ENCODE measurements at regions not wholly inside any gene's neighbourhood (a gene's known extent, or its start where the extent isn't known, plus 50 kb on each side); places are given as distances from the start of the nearest gene placed in this dataset.

GRCh38 chr6:6704103-6705060 lies 115.9 kb downstream of the LY86 start:
- no TSS peak for BruUV-seq (replicated peaks)
- CTCF ChIA-PET: interaction anchor here (1.2 kb wide), 1 partner anchor 8 kb away, joined by 4 read pairs; no protein-coding TSS in a partner anchor
- no peak overlapping the region for H3K4me3 ChIP-seq (ENCODE audit: low read depth, low read length, poor library complexity, severe bottlenecking)
- TF ChIP-seq CTCF (conservative IDR thresholded peaks at IDR 0.05; ENCODE audit: low read depth, low read length): no peak
- no peak for TF ChIP-seq EZH2 (IDR thresholded peaks at IDR 0.05; ENCODE audit: borderline replicate concordance, low read depth, low read length, poor library complexity, severe bottlenecking)
- DNase-seq (ENCODE audit: low spot score): no peak
- peaks cover 15% of the 10 kb centered on the region for H3K4me1 ChIP-seq (ENCODE audit: insufficient read depth, low read length, poor library complexity, severe bottlenecking)
- no peaks in the 10 kb centered on the region for H3K27me3 ChIP-seq (replicated peaks; ENCODE audit: insufficient read depth, low read depth, low read length, poor library complexity)
- POLR2A ChIA-PET (ENCODE audit: low non-redundant PET): interaction anchor here (1.1 kb wide), 1 partner anchor 13 kb away, joined by 17 read pairs; no protein-coding TSS in a partner anchor
- no peaks in the 10 kb centered on the region for H3K36me3 ChIP-seq (ENCODE audit: insufficient read depth, low read length, poor library complexity, severe bottlenecking)
- intact Hi-C loops (cut with micrococcal nuclease; ENCODE audit: unreplicated experiment): no loop called here
- no peaks in the 10 kb centered on the region for H3K9me3 ChIP-seq (ENCODE audit: low read depth, low read length, poor library complexity, severe bottlenecking)
- H3K27ac ChIP-seq (ENCODE audit: low read depth, low read length, poor library complexity, severe bottlenecking): no peak overlapping the region

DNA sequence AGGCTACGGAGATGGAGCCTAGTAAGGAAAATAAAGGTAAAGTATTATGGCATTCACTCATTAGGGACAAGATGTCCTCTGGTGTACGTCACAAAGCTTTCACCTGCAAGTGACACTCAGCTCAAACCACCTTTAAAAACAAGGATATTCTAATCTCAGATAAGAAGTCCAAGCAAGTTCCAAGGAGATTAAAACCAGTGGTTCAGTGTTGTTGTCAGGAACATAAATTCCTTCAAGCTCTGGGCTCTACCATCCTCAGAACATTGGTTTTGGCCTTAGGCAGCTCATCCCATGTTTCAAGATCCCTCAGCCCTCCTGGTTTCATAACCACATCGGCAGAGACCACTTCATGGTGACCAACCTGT lies 116.5 kb downstream of the LY86 start:
- Histone ChIP-seq H3K4me1 (ENCODE audit: insufficient read depth, low read length, poor library complexity, severe bottlenecking) (peaks cover 8% of the 10 kb centered on the region), H3K27ac (ENCODE audit: low read depth, low read length, poor library complexity, severe bottlenecking) (no peak overlapping the region), H3K9me3 (ENCODE audit: low read depth, low read length, poor library complexity, severe bottlenecking) (no peaks in the 10 kb centered on the region), H3K36me3 (ENCODE audit: insufficient read depth, low read length, poor library complexity, severe bottlenecking) (no peaks in the 10 kb centered on the region), H3K27me3 (replicated peaks; ENCODE audit: insufficient read depth, low read depth, low read length, poor library complexity) (no peaks in the 10 kb centered on the region), H3K4me3 (ENCODE audit: low read depth, low read length, poor library complexity, severe bottlenecking) (no peak overlapping the region)
- intact Hi-C loops (cut with micrococcal nuclease; ENCODE audit: unreplicated experiment): no loop called here
- POLR2A ChIA-PET (ENCODE audit: low non-redundant PET): interaction anchor here (1.1 kb wide), 1 partner anchor 13 kb away, joined by 17 read pairs; no protein-coding TSS in a partner anchor
- TF ChIP-seq EZH2 (IDR thresholded peaks at IDR 0.05; ENCODE audit: borderline replicate concordance, low read depth, low read length, poor library complexity, severe bottlenecking) (no peak), CTCF (conservative IDR thresholded peaks at IDR 0.05; ENCODE audit: low read depth, low read length) (no peak)
- no peak for DNase-seq (ENCODE audit: low spot score)
- CTCF ChIA-PET: interaction anchor here (1.2 kb wide), 1 partner anchor 8 kb away, joined by 4 read pairs; no protein-coding TSS in a partner anchor
- BruUV-seq (replicated peaks): no TSS peak

GRCh38 chr6:6705915-6706675 lies 117.6 kb downstream of the LY86 start:
- ChIA-PET POLR2A (ENCODE audit: low non-redundant PET) (no interaction called here), CTCF (interaction anchor here (1.4 kb wide), 1 partner anchor 9 kb away, joined by 3 read pairs; no protein-coding TSS in a partner anchor)
- TF ChIP-seq CTCF (conservative IDR thresholded peaks at IDR 0.05; ENCODE audit: low read depth, low read length): no peak
- TF ChIP-seq EZH2 (IDR thresholded peaks at IDR 0.05; ENCODE audit: borderline replicate concordance, low read depth, low read length, poor library complexity, severe bottlenecking): no peak
- H3K36me3 ChIP-seq (ENCODE audit: insufficient read depth, low read length, poor library complexity, severe bottlenecking): no peaks in the 10 kb centered on the region
- no peak overlapping the region for H3K4me3 ChIP-seq (ENCODE audit: low read depth, low read length, poor library complexity, severe bottlenecking)
- intact Hi-C loops (cut with micrococcal nuclease; ENCODE audit: unreplicated experiment): no loop called here
- H3K4me1 ChIP-seq (ENCODE audit: insufficient read depth, low read length, poor library complexity, severe bottlenecking): peaks cover 3% of the 10 kb centered on the region
- no peak overlapping the region for H3K27ac ChIP-seq (ENCODE audit: low read depth, low read length, poor library complexity, severe bottlenecking)
- DNase-seq (ENCODE audit: low spot score): no peak
- H3K27me3 ChIP-seq (replicated peaks; ENCODE audit: insufficient read depth, low read depth, low read length, poor library complexity): no peaks in the 10 kb centered on the region
- no peaks in the 10 kb centered on the region for H3K9me3 ChIP-seq (ENCODE audit: low read depth, low read length, poor library complexity, severe bottlenecking)
- no TSS peak for BruUV-seq (replicated peaks)
